ENCODE measurements at regions not wholly inside any gene's neighbourhood (a gene's known extent, or its start where the extent isn't known, plus 50 kb on each side); places are given as distances from the start of the nearest gene placed in this dataset.

DNA sequence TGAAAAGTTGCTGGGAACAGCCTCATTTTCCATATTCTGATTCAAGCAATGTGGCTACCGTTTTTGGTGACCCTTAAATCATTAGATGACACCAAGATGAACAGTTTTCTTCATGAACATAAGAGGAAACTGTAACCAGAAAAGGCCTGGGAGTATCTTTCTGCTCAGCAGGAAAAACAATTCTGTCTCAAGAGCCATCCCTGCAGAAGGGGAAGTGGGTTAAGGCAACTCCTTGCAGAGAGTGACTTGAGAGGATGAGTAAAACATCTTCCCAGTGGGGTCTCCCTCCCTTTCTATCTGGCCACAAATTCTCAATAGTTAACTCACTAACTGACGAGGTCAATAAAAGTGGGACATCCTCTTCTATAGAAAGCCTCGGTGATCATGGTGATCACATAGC is 187.6 kb upstream of the NRIP1 start:
- Histone ChIP-seq H3K4me3 (no peak overlapping the region), H3K27me3 (no peaks in the 10 kb centered on the region), H3K27ac (no peak overlapping the region), H3K36me3 (no peaks in the 10 kb centered on the region), H3K9me3 (no peaks in the 10 kb centered on the region), H3K4me1 (no peaks in the 10 kb centered on the region)
- intact Hi-C loops (cut with DNase I), result no loop called here
- no peak for DNase-seq (ENCODE audit: extremely low spot score in 2 of 2)
- TF ChIP-seq, protein P1, sequence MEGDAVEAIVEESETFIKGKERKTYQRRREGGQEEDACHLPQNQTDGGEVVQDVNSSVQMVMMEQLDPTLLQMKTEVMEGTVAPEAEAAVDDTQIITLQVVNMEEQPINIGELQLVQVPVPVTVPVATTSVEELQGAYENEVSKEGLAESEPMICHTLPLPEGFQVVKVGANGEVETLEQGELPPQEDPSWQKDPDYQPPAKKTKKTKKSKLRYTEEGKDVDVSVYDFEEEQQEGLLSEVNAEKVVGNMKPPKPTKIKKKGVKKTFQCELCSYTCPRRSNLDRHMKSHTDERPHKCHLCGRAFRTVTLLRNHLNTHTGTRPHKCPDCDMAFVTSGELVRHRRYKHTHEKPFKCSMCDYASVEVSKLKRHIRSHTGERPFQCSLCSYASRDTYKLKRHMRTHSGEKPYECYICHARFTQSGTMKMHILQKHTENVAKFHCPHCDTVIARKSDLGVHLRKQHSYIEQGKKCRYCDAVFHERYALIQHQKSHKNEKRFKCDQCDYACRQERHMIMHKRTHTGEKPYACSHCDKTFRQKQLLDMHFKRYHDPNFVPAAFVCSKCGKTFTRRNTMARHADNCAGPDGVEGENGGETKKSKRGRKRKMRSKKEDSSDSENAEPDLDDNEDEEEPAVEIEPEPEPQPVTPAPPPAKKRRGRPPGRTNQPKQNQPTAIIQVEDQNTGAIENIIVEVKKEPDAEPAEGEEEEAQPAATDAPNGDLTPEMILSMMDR (IDR thresholded peaks at IDR 0.05), result no peak
- TF ChIP-seq POLR2A (IDR thresholded peaks at IDR 0.05) (no peak), POLR2AphosphoS5 (IDR thresholded peaks at IDR 0.05; ENCODE audit: insufficient read depth in 1 of 2, low read depth in 1 of 2) (no peak)

DNA sequence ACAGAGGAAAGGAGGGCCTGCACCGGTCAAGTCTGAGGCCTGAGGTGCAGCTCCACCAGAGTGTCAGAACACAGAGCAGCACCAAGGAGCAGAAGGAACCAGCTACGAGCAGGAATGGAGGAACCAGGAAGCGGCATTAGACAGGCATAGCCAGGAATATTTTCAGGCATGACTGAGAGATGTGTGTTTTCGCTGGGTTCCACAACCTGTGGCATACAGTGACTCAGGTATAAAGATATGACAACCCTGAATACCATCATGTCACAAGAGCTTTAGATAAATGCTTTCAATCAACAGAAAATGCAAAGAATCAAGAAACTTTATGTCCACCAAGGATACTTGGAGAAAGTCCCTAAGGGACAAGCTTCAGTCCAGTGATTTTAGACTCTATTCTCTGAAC is 189.3 kb upstream of the NRIP1 start:
- Histone ChIP-seq H3K36me3 (no peaks in the 10 kb centered on the region), H3K27ac (no peak overlapping the region), H3K9me3 (no peaks in the 10 kb centered on the region), H3K4me1 (no peaks in the 10 kb centered on the region), H3K27me3 (no peaks in the 10 kb centered on the region), H3K4me3 (no peak overlapping the region)
- intact Hi-C loops (cut with DNase I), result no loop called here
- no peak for TF ChIP-seq POLR2A (IDR thresholded peaks at IDR 0.05)
- TF ChIP-seq, protein P1 (IDR thresholded peaks at IDR 0.05), result no peak
- no peak for TF ChIP-seq POLR2AphosphoS5 (IDR thresholded peaks at IDR 0.05; ENCODE audit: insufficient read depth in 1 of 2, low read depth in 1 of 2)
- DNase-seq (ENCODE audit: extremely low spot score in 2 of 2), result no peak

DNA sequence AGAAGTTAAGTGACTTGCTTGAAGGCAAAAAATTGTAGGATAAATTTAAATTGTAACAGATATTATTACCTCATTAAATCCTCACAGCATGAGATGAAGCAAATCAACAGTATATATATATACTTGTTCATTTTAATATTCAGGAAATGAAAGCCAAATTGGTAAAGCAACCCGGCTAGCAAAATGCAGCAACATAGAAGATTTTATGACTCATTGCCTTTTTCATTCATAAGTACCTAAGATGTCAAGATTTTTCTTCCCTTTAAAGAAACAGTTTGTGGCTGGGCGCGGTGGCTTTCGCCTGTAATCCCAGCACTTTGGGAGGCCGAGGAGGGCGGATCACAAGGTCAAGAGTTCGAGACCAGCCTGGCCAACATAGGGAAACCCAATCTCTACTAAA is 190.5 kb upstream of the NRIP1 start:
- Histone ChIP-seq H3K9me3 (no peaks in the 10 kb centered on the region), H3K4me1 (no peaks in the 10 kb centered on the region), H3K27me3 (no peaks in the 10 kb centered on the region), H3K36me3 (no peaks in the 10 kb centered on the region), H3K27ac (no peak overlapping the region), H3K4me3 (no peak overlapping the region)
- intact Hi-C loops (cut with DNase I), result no loop called here
- no peak for DNase-seq (ENCODE audit: extremely low spot score in 2 of 2)
- TF ChIP-seq POLR2AphosphoS5 (IDR thresholded peaks at IDR 0.05; ENCODE audit: insufficient read depth in 1 of 2, low read depth in 1 of 2) (no peak), POLR2A (IDR thresholded peaks at IDR 0.05) (no peak)
- TF ChIP-seq, protein P1 (IDR thresholded peaks at IDR 0.05), result no peak

DNA sequence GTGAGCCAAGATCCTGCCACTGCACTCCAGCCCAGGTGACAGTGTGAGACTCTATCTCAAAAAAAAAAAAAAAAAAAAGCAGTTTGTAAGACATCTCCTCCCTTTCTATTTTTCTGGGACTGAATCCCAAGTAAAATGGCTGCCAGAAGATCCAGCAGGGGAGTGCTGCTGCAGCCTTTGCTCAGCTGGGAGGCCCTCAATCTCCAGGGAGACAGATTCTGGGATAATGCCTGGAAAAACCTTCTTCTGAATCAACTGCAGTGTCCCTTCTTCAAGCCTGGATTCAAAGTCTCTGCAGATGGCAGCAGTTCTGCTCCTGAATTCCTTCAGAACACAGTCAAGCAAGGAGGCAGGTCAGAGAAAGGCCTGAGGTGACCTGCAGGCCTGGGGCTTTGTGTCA is 191.0 kb upstream of the NRIP1 start:
- intact Hi-C loops (cut with DNase I), result no loop called here

DNA sequence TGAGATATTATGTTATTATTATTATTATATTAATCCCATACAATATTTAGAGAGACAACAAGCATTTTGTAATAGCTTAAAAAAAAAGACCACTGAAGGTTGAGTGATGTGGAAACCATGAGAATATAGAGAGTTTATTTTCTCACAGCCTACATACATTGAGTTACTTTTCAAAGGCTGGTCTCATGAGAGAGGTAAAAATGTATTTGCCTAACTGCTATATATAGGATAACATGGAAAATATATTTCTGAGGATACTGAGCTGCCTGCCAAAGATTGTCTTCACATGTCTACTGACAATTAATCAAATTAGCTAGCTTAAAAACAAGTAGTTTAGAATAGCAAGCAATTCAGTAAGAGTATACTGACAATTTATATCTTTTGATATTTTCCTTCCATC is 192.2 kb upstream of the NRIP1 start:
- H3K4me1 ChIP-seq, result no peaks in the 10 kb centered on the region
- intact Hi-C loops (cut with DNase I), result no loop called here
- no peak for DNase-seq (ENCODE audit: extremely low spot score in 2 of 2)
- H3K9me3 ChIP-seq, result no peaks in the 10 kb centered on the region
- no peaks in the 10 kb centered on the region for H3K36me3 ChIP-seq
- no peak overlapping the region for H3K4me3 ChIP-seq
- H3K27ac ChIP-seq, result no peak overlapping the region
- TF ChIP-seq POLR2A (IDR thresholded peaks at IDR 0.05), result no peak
- TF ChIP-seq POLR2AphosphoS5 (IDR thresholded peaks at IDR 0.05; ENCODE audit: insufficient read depth in 1 of 2, low read depth in 1 of 2), result no peak
- TF ChIP-seq, protein P1 (IDR thresholded peaks at IDR 0.05), result no peak
- H3K27me3 ChIP-seq, result no peaks in the 10 kb centered on the region

More for the DNA sequence above, 191.0 kb upstream of the NRIP1 start:
- H3K9me3 ChIP-seq, result no peaks in the 10 kb centered on the region
- no peak for TF ChIP-seq POLR2A (IDR thresholded peaks at IDR 0.05)
- TF ChIP-seq POLR2AphosphoS5 (IDR thresholded peaks at IDR 0.05; ENCODE audit: insufficient read depth in 1 of 2, low read depth in 1 of 2), result no peak
- TF ChIP-seq, protein P1 (IDR thresholded peaks at IDR 0.05), result no peak
- no peak overlapping the region for H3K4me3 ChIP-seq
- no peaks in the 10 kb centered on the region for H3K27me3 ChIP-seq
- DNase-seq (ENCODE audit: extremely low spot score in 2 of 2), result no peak
- H3K27ac ChIP-seq, result no peak overlapping the region
- H3K4me1 ChIP-seq, result no peaks in the 10 kb centered on the region
- H3K36me3 ChIP-seq, result no peaks in the 10 kb centered on the region

Data from vagina (tissue), 2 donors.